ENCODE measurements at regions not wholly inside any gene's neighbourhood (a gene's known extent, or its start where the extent isn't known, plus 50 kb on each side); places are given as distances from the start of the nearest gene placed in this dataset.

DNA sequence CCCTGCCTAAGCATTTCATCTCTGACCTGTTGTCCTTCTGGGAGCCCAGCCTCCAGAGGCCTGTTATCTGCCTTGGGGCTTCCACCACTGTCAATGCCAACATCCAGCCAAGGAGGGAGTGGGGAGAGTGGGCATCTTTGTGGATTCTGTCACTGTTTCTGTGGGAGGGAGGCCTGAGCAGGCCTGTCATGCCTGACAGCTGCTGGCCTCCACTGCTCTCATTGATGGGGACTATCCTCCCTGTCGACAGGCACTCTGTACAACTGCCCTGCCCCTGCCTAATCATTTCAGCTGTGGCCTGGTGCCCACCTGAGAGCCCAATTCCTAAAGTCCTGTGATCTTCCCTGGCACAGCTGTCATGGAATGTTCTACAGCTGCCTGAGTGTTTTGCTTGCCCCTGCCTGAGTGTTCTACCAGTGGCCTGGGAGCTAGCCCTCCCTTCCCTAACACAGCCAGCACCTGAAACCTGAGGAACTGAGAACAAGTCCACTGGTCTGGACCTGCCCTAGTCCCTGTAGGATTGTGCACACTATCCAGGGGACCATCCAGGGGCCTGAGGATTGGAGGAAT is 145.3 kb downstream of the FAM83B start:
- no peak overlapping the region for H3K4me3 ChIP-seq (ENCODE audit: insufficient read length, low read depth)
- no peaks in the 10 kb centered on the region; the same call in 1 of the 2 replicates for H3K9me3 ChIP-seq (ENCODE audit: insufficient read depth, low read length)
- no peaks in the 10 kb centered on the region for H3K36me3 ChIP-seq (ENCODE audit: insufficient read depth, insufficient read length, low read length)
- no peaks in the 10 kb centered on the region for H3K4me1 ChIP-seq (ENCODE audit: insufficient read depth, insufficient read length)
- H3K9ac ChIP-seq (ENCODE audit: insufficient read length, low read depth): no peak overlapping the region
- H3K27me3 ChIP-seq (ENCODE audit: insufficient read depth, insufficient read length): no peaks in the 10 kb centered on the region
- no peak for TF ChIP-seq YY1 (IDR thresholded peaks at IDR 0.05; ENCODE audit: insufficient read depth, insufficient read length)
- TF ChIP-seq SUZ12 (IDR thresholded peaks at IDR 0.05; ENCODE audit: extremely low read depth, insufficient read depth, insufficient read length): no peak
- TF ChIP-seq ZNF274 (IDR thresholded peaks at IDR 0.05; ENCODE audit: low read depth, low read length): no peak
- no peak for DNase-seq (ENCODE audit: low read depth, low spot score)

DNA sequence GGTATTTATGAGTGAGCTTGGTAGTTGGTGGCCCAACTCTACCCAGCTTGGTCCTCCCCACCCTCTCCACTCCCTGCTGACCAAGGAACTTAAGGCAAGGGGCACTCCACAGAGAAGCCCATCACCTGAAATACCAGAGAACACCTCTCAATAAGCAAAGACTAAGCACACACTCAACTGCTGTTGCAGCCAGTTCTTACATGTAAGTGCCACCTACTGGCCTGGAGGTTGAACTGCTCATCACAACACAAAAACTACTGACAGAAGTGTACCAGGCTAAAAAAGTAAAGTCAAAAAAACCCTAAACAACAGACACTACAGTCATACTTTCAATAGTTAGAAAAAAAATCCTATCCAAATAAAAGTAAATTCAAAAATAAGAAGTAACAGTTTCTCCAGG is 146.2 kb downstream of the FAM83B start:
- H3K36me3 ChIP-seq (ENCODE audit: insufficient read depth, insufficient read length, low read length): no peaks in the 10 kb centered on the region
- no peaks in the 10 kb centered on the region; the same call in 1 of the 2 replicates for H3K9me3 ChIP-seq (ENCODE audit: insufficient read depth, low read length)
- no peak overlapping the region for H3K4me3 ChIP-seq (ENCODE audit: insufficient read length, low read depth)
- DNase-seq (ENCODE audit: low read depth, low spot score): no peak
- no peak overlapping the region for H3K9ac ChIP-seq (ENCODE audit: insufficient read length, low read depth)
- H3K4me1 ChIP-seq (ENCODE audit: insufficient read depth, insufficient read length): no peaks in the 10 kb centered on the region
- H3K27me3 ChIP-seq (ENCODE audit: insufficient read depth, insufficient read length): no peaks in the 10 kb centered on the region
- no peak for TF ChIP-seq YY1 (IDR thresholded peaks at IDR 0.05; ENCODE audit: insufficient read depth, insufficient read length)
- TF ChIP-seq ZNF274 (IDR thresholded peaks at IDR 0.05; ENCODE audit: low read depth, low read length): no peak
- no peak for TF ChIP-seq SUZ12 (IDR thresholded peaks at IDR 0.05; ENCODE audit: extremely low read depth, insufficient read depth, insufficient read length)

DNA sequence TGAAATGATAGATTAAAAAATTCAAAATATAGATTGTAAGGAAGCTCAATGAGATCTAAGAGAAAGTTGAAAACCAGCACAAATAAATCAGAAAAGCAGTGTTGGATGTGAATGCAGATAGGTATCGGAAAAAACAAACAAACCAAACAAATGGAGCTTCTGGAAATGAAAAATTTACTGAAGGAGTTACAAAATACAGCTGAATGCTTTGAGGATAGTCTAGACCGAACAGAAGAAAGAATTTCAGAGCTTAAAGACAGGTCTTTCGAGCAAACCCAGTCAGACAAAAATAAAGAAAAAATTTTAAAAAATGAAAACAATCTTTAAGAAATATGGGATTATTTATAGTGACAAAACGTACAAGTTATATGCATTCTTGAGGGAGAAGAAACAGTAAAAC is 146.7 kb downstream of the FAM83B start:
- H3K4me1 ChIP-seq (ENCODE audit: insufficient read depth, insufficient read length): no peaks in the 10 kb centered on the region
- H3K9ac ChIP-seq (ENCODE audit: insufficient read length, low read depth): no peak overlapping the region
- no peak overlapping the region for H3K4me3 ChIP-seq (ENCODE audit: insufficient read length, low read depth)
- H3K27me3 ChIP-seq (ENCODE audit: insufficient read depth, insufficient read length): no peaks in the 10 kb centered on the region
- no peak for DNase-seq (ENCODE audit: low read depth, low spot score)
- no peaks in the 10 kb centered on the region for H3K36me3 ChIP-seq (ENCODE audit: insufficient read depth, insufficient read length, low read length)
- TF ChIP-seq SUZ12 (IDR thresholded peaks at IDR 0.05; ENCODE audit: extremely low read depth, insufficient read depth, insufficient read length): no peak
- no peak for TF ChIP-seq YY1 (IDR thresholded peaks at IDR 0.05; ENCODE audit: insufficient read depth, insufficient read length)
- no peak for TF ChIP-seq ZNF274 (IDR thresholded peaks at IDR 0.05; ENCODE audit: low read depth, low read length)
- H3K9me3 ChIP-seq (ENCODE audit: insufficient read depth, low read length): no peaks in the 10 kb centered on the region; the same call in 1 of the 2 replicates

DNA sequence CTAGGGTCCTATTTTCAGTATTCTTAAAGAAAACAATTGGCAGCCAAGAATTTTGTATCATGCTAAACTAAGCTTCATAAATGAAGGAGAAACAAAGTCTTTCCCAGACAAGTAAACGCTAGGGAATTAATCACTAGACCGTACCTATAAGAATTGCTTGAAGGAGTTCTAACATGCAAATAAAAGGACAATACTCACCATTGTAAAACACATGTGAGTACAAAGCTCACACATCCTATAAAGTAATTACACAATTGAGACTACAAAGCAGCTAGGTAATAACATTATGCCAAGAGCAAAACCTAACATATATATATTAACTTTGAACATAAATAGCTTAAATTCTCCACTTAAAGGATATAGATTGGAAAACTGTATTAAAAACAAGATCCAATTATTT is 147.4 kb downstream of the FAM83B start:
- Histone ChIP-seq H3K27me3 (ENCODE audit: insufficient read depth, insufficient read length) (no peaks in the 10 kb centered on the region), H3K9ac (ENCODE audit: insufficient read length, low read depth) (no peak overlapping the region), H3K4me1 (ENCODE audit: insufficient read depth, insufficient read length) (no peaks in the 10 kb centered on the region), H3K36me3 (ENCODE audit: insufficient read depth, insufficient read length, low read length) (no peaks in the 10 kb centered on the region), H3K9me3 (ENCODE audit: insufficient read depth, low read length) (no peaks in the 10 kb centered on the region; the same call in 1 of the 2 replicates), H3K4me3 (ENCODE audit: insufficient read length, low read depth) (no peak overlapping the region)
- no peak for DNase-seq (ENCODE audit: low read depth, low spot score)
- no peak for TF ChIP-seq YY1 (IDR thresholded peaks at IDR 0.05; ENCODE audit: insufficient read depth, insufficient read length)
- TF ChIP-seq SUZ12 (IDR thresholded peaks at IDR 0.05; ENCODE audit: extremely low read depth, insufficient read depth, insufficient read length): no peak
- TF ChIP-seq ZNF274 (IDR thresholded peaks at IDR 0.05; ENCODE audit: low read depth, low read length): no peak

DNA sequence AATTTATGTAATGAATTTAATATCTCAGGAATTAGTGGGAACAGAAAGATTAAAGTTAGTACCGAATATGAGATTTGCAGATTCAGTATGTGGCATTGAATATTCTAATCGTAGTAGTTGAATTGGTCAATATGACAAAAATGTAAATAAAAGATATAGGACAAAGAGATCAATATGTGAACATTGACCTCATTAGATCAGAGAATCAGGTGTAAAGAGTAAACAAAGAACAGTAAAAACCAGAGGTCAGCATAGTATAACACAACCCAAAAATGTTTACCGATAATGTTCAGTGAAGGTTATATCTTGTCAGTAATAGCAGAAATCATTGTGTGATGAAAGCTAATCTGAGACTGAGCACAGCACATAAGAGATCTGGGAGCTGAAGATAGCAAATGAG is 152.0 kb downstream of the FAM83B start:
- DNase-seq (ENCODE audit: low read depth, low spot score): no peak
- Histone ChIP-seq H3K4me3 (ENCODE audit: insufficient read length, low read depth) (no peak overlapping the region), H3K27me3 (ENCODE audit: insufficient read depth, insufficient read length) (no peaks in the 10 kb centered on the region), H3K4me1 (ENCODE audit: insufficient read depth, insufficient read length) (no peaks in the 10 kb centered on the region), H3K9ac (ENCODE audit: insufficient read length, low read depth) (no peak overlapping the region), H3K36me3 (ENCODE audit: insufficient read depth, insufficient read length, low read length) (no peaks in the 10 kb centered on the region), H3K9me3 (ENCODE audit: insufficient read depth, low read length) (no peaks in the 10 kb centered on the region)
- no peak for TF ChIP-seq SUZ12 (IDR thresholded peaks at IDR 0.05; ENCODE audit: extremely low read depth, insufficient read depth, insufficient read length)
- no peak for TF ChIP-seq ZNF274 (IDR thresholded peaks at IDR 0.05; ENCODE audit: low read depth, low read length)
- TF ChIP-seq YY1 (IDR thresholded peaks at IDR 0.05; ENCODE audit: insufficient read depth, insufficient read length): no peak

DNA sequence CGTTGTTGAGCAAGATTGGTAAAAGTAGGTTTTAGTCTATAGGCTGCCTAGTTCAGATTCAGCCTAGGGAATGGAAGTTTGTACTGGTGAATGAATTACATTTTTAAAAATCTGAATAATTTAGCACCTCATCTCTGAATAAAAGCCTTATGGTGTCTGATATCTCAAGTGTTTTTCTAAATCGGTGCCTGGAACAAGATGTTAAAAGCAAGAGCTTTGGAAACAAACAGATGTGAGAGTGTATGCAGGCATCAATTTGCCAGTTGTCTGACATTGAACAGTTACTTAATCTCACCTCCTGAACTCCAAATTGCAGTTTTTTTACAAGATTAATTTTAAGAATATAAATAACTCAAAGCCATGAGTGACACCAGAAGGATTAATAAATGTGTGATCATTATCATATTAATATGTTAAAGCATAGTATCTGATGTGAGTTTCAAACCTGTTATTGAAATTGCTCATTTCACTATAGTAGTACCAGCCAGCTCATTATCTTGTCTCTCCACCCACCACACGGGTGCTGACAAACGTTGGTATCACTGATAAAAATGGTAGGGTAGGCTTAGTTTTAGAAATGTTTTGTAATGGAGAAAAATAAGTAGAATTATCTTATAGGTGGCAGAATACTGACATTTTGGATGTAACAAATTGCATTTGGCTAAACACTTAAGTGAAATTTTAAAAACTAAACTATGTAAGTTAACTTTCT is 157.3 kb downstream of the FAM83B start:
- no peaks in the 10 kb centered on the region for H3K9me3 ChIP-seq (ENCODE audit: insufficient read depth, low read length)
- TF ChIP-seq YY1 (IDR thresholded peaks at IDR 0.05; ENCODE audit: insufficient read depth, insufficient read length): no peak
- no peak for TF ChIP-seq SUZ12 (IDR thresholded peaks at IDR 0.05; ENCODE audit: extremely low read depth, insufficient read depth, insufficient read length)
- TF ChIP-seq ZNF274 (IDR thresholded peaks at IDR 0.05; ENCODE audit: low read depth, low read length): no peak
- no peaks in the 10 kb centered on the region for H3K4me1 ChIP-seq (ENCODE audit: insufficient read depth, insufficient read length)
- no peaks in the 10 kb centered on the region for H3K36me3 ChIP-seq (ENCODE audit: insufficient read depth, insufficient read length, low read length)
- no peak overlapping the region for H3K4me3 ChIP-seq (ENCODE audit: insufficient read length, low read depth)
- no peak overlapping the region for H3K9ac ChIP-seq (ENCODE audit: insufficient read length, low read depth)
- H3K27me3 ChIP-seq (ENCODE audit: insufficient read depth, insufficient read length): no peaks in the 10 kb centered on the region
- no peak for DNase-seq (ENCODE audit: low read depth, low spot score)

DNA sequence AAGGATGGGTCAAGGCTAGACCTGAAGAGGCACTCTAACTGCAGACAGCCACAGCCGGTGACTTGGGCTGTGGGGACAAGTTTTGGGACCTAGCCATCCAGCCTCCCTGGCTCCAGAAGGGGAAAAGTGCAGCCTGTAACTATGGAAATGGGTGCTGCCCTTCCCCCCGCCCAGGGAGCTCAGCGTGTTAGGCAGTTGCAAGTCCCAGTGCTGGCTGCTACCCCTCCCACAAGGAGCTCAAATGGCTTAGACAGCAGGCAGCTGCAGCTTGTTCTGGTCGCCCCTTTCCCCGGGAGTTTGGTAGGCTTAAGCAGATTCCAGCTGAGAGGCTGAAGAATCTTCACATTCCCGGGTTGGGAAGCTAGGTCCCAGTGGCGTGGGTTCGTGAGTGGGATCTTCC is 162.6 kb downstream of the FAM83B start:
- no peak overlapping the region for H3K4me3 ChIP-seq (ENCODE audit: insufficient read length, low read depth)
- DNase-seq (ENCODE audit: low read depth, low spot score): no peak
- H3K4me1 ChIP-seq (ENCODE audit: insufficient read depth, insufficient read length): no peaks in the 10 kb centered on the region
- H3K9me3 ChIP-seq (ENCODE audit: insufficient read depth, low read length): no peaks in the 10 kb centered on the region
- H3K27me3 ChIP-seq (ENCODE audit: insufficient read depth, insufficient read length): no peaks in the 10 kb centered on the region
- no peak for TF ChIP-seq YY1 (IDR thresholded peaks at IDR 0.05; ENCODE audit: insufficient read depth, insufficient read length)
- no peak for TF ChIP-seq SUZ12 (IDR thresholded peaks at IDR 0.05; ENCODE audit: extremely low read depth, insufficient read depth, insufficient read length)
- TF ChIP-seq ZNF274 (IDR thresholded peaks at IDR 0.05; ENCODE audit: low read depth, low read length): no peak
- H3K36me3 ChIP-seq (ENCODE audit: insufficient read depth, insufficient read length, low read length): no peaks in the 10 kb centered on the region
- no peak overlapping the region for H3K9ac ChIP-seq (ENCODE audit: insufficient read length, low read depth)
